GM19395 (cell line): ENCODE measurements at regions not wholly inside any gene's neighbourhood (a gene's known extent, or its start where the extent isn't known, plus 50 kb on each side); places are given as distances from the start of the nearest gene placed in this dataset.
"Not testable (repeated sequence)": the region's sequence is repeated elsewhere in the genome, so short reads cannot be mapped to it uniquely, and the experiment has no call there.

ENCODE experiments used
- ATAC-seq: cut with Tn5 transposase; IDR thresholded peaks from one replicate; pipeline ENCODE4 v1.9.1; 2021; ENCODE audit warnings: mild to moderate bottlenecking, moderate library complexity; ENCODE audit not compliant: unreplicated experiment

- ATAC-seq = no peak
These were observed 141.6 kb upstream of the RIOK3 start for GRCh38 chr18:23311351-23312121.

GRCh38 chr18:23313379-23313778 lies 139.7 kb upstream of the RIOK3 start:
- no peak for ATAC-seq

GRCh38 chr18:23314672-23315071 lies 138.4 kb upstream of the RIOK3 start:
- no peak for ATAC-seq

GRCh38 chr18:23316316-23316715 lies 136.8 kb upstream of the RIOK3 start:
- no peak for ATAC-seq

- ATAC-seq = no peak
These were observed 136.1 kb upstream of the RIOK3 start for GRCh38 chr18:23316988-23317387.

GRCh38 chr18:23317975-23318675 lies 135.0 kb upstream of the RIOK3 start:
- ATAC-seq = no peak

GRCh38 chr18:23320709-23321236 lies 132.3 kb upstream of the RIOK3 start:
- ATAC-seq = no peak

- no peak for ATAC-seq
These were observed 131.1 kb upstream of the RIOK3 start for GRCh38 chr18:23321996-23322395.

- ATAC-seq = no peak
These were observed 128.9 kb upstream of the RIOK3 start for GRCh38 chr18:23324056-23324811.

GRCh38 chr18:23324861-23325260 lies 128.2 kb upstream of the RIOK3 start:
- ATAC-seq = no peak

GRCh38 chr18:23329671-23330070 lies 123.4 kb upstream of the RIOK3 start:
- ATAC-seq = not testable (repeated sequence)

GRCh38 chr18:23330423-23330822 lies 122.7 kb upstream of the RIOK3 start:
- no peak for ATAC-seq

- no peak for ATAC-seq
These were observed 121.8 kb upstream of the RIOK3 start for GRCh38 chr18:23331091-23331920.

GRCh38 chr18:23332356-23332755 lies 120.7 kb upstream of the RIOK3 start:
- no peak for ATAC-seq

GRCh38 chr18:23333827-23334226 lies 119.3 kb upstream of the RIOK3 start:
- no peak for ATAC-seq

- ATAC-seq = no peak
These were observed 118.5 kb upstream of the RIOK3 start for GRCh38 chr18:23334569-23334968.

GRCh38 chr18:23336101-23336500 lies 117.0 kb upstream of the RIOK3 start:
- ATAC-seq = no peak

GRCh38 chr18:23337599-23338444 lies 115.3 kb upstream of the RIOK3 start:
- ATAC-seq = no peak

- ATAC-seq = no peak
These were observed 112.4 kb upstream of the RIOK3 start for GRCh38 chr18:23340661-23341060.

- ATAC-seq = no peak
These were observed 111.7 kb upstream of the RIOK3 start for GRCh38 chr18:23341383-23341782.
